Keratinocyte (primary cell): ENCODE measurements at regions not wholly inside any gene's neighbourhood (a gene's known extent, or its start where the extent isn't known, plus 50 kb on each side); places are given as distances from the start of the nearest gene placed in this dataset.

ENCODE experiments used
- DNase-seq: peaks from one replicate; pipeline ENCODE4 v3.0.0-alpha.2; 2011; ENCODE audit warnings: low read depth, missing footprints, low spot score
- FAIRE-seq: peaks from 2 replicates; lab custom pipeline; 2011; peaks lifted over from hg19 to GRCh38; lab: Jason Lieb, UNC
- H2AFZ ChIP-seq: 2 replicates; pipeline ENCODE4 v1.6.0; 2012; ENCODE audit warnings: low read length, control low read depth, inconsistent platforms; ENCODE audit not compliant: control insufficient read depth
- H3K27ac ChIP-seq: 2 replicates; pipeline ENCODE4 v1.5.1; 2011; ENCODE audit warnings: low read length; ENCODE audit not compliant: control insufficient read depth, insufficient read depth
- H3K27me3 ChIP-seq: 3 replicates; pipeline ENCODE4 v1.6.0; 2011; ENCODE audit warnings: low read length; ENCODE audit not compliant: control insufficient read depth, insufficient read depth; ENCODE audit errors: extremely low read depth
- H3K36me3 ChIP-seq, 2 experiments: 2 replicates in 1 of 2; 3 replicates in 1 of 2; pipeline ENCODE4 v1.5.1; 2011; ENCODE audit warnings: low read length in 2 of 2, mild to moderate bottlenecking in 1 of 2; ENCODE audit not compliant: control insufficient read depth in 2 of 2, insufficient read depth in 2 of 2; ENCODE audit errors: extremely low read depth in 1 of 2
- H3K4me1 ChIP-seq: 3 replicates; pipeline ENCODE4 v1.5.1; 2011; ENCODE audit warnings: low read length; ENCODE audit not compliant: control insufficient read depth, insufficient read depth; ENCODE audit errors: extremely low read depth
- H3K4me2 ChIP-seq: 3 replicates; pipeline ENCODE4 v1.6.0; 2011; ENCODE audit warnings: low read depth, low read length; ENCODE audit not compliant: control insufficient read depth, insufficient read depth; ENCODE audit errors: extremely low read depth
- H3K4me3 ChIP-seq, 3 experiments: fragments of 200-600 bp in 1 of 3; sonication (generic) in 1 of 3; 2 replicates in 2 of 3; 3 replicates in 1 of 3; pipeline ENCODE4 v1.5.1; 2011 to 2016; ENCODE audit warnings: low read length in 3 of 3, mild to moderate bottlenecking in 3 of 3, control low read depth in 2 of 3, inconsistent platforms in 1 of 3, low read depth in 1 of 3, mixed read lengths in 1 of 3, mixed run types in 1 of 3, moderate library complexity in 1 of 3; ENCODE audit not compliant: control insufficient read depth in 2 of 3, insufficient read depth in 2 of 3; ENCODE audit errors: extremely low read depth in 1 of 3
- H3K79me2 ChIP-seq: 2 replicates; pipeline ENCODE4 v1.6.0; 2012; ENCODE audit warnings: low read length; ENCODE audit not compliant: control insufficient read depth, insufficient read depth
- H3K9ac ChIP-seq: 3 replicates; pipeline ENCODE4 v1.6.0; 2011; ENCODE audit warnings: low read length; ENCODE audit not compliant: control insufficient read depth, insufficient read depth; ENCODE audit errors: extremely low read depth
- H3K9me1 ChIP-seq: 3 replicates; pipeline ENCODE4 v1.6.0; 2011; ENCODE audit warnings: low read length; ENCODE audit not compliant: control insufficient read depth, insufficient read depth; ENCODE audit errors: extremely low read depth
- H3K9me3 ChIP-seq: 2 replicates; pipeline ENCODE4 v1.5.1; 2012; ENCODE audit warnings: low read depth, low read length; ENCODE audit not compliant: control insufficient read depth
- H4K20me1 ChIP-seq: 3 replicates; pipeline ENCODE4 v1.6.0; 2011; ENCODE audit warnings: low read length; ENCODE audit not compliant: control insufficient read depth, insufficient read depth; ENCODE audit errors: extremely low read depth
- CTCF ChIP-seq, 3 experiments: IDR thresholded peaks in 1 of 3; conservative IDR thresholded peaks in 1 of 3; optimal IDR thresholded peaks in 1 of 3; 2 replicates in 2 of 3; 3 replicates in 1 of 3; pipeline versions ENCODE3 to v1.5.1; 2011; ENCODE audit warnings: low read length in 3 of 3, mild to moderate bottlenecking in 3 of 3, moderate library complexity in 2 of 3, control low read depth in 1 of 3, inconsistent platforms in 1 of 3; ENCODE audit not compliant: insufficient read depth in 2 of 3; ENCODE audit errors: extremely low read depth in 1 of 3
- EZH2 ChIP-seq: IDR thresholded peaks from one replicate; pipeline ENCODE4 v1.6.1; 2012; ENCODE audit warnings: inconsistent platforms, mild to moderate bottlenecking, low read length, moderate library complexity
- dilution Hi-C: fragments of 300-500 bp; cut with MboI; formaldehyde crosslinking; loops from one replicate; pipeline ENCODE4 v1.7.0; 2020; ENCODE audit warnings: low sequenced_read_pairs; ENCODE audit not compliant: extremely low pct_ligation_motif_present

GRCh38 chr10:94178475-94179253 is 184.1 kb downstream of the NOC3L start:
- no peak for TF ChIP-seq CTCF (optimal IDR thresholded peaks at IDR 0.05 in 1 of 3, IDR thresholded peaks at IDR 0.05 in 1 of 3, conservative IDR thresholded peaks at IDR 0.05 in 1 of 3; ENCODE audit: extremely low read depth in 1 of 3, insufficient read depth in 2 of 3, low read length in 3 of 3)
- TF ChIP-seq EZH2, result no peak
- no peak for DNase-seq
- Histone ChIP-seq H3K79me2 (no peaks in the 10 kb centered on the region), H3K4me1 (peaks cover 9% of the 10 kb centered on the region), H3K27me3 (no peaks in the 10 kb centered on the region), H3K9me3 (no peaks in the 10 kb centered on the region), H3K27ac (no peak overlapping the region), H3K36me3 (no peaks in the 10 kb centered on the region), H3K9ac (no peak overlapping the region), H4K20me1 (no peaks in the 10 kb centered on the region), H2AFZ (no peak overlapping the region), H3K9me1 (no peaks in the 10 kb centered on the region), H3K4me3 (no peak overlapping the region), H3K4me2 (no peak overlapping the region)
- FAIRE-seq, result no peak
- dilution Hi-C loops, result no loop called here

GRCh38 chr10:94180576-94180975 is 182.2 kb downstream of the NOC3L start:
- Histone ChIP-seq H3K4me1 (peaks cover 14% of the 10 kb centered on the region), H2AFZ (no peak overlapping the region), H3K79me2 (no peaks in the 10 kb centered on the region), H3K36me3 (no peaks in the 10 kb centered on the region), H3K27ac (no peak overlapping the region), H3K9me1 (no peaks in the 10 kb centered on the region), H3K4me2 (no peak overlapping the region), H3K9ac (no peak overlapping the region), H3K4me3 (no peak overlapping the region), H3K9me3 (no peaks in the 10 kb centered on the region), H3K27me3 (no peaks in the 10 kb centered on the region), H4K20me1 (no peaks in the 10 kb centered on the region)
- no peak for TF ChIP-seq CTCF (optimal IDR thresholded peaks at IDR 0.05 in 1 of 3, IDR thresholded peaks at IDR 0.05 in 1 of 3, conservative IDR thresholded peaks at IDR 0.05 in 1 of 3; ENCODE audit: extremely low read depth in 1 of 3, insufficient read depth in 2 of 3, low read length in 3 of 3)
- TF ChIP-seq EZH2, result no peak
- DNase-seq, result no peak
- dilution Hi-C loops, result no loop called here
- FAIRE-seq, result no peak
